Amniotic stem cell (primary cell): ENCODE measurements at regions not wholly inside any gene's neighbourhood (a gene's known extent, or its start where the extent isn't known, plus 50 kb on each side); places are given as distances from the start of the nearest gene placed in this dataset.
A peak's percentile ranks its signal among the peaks of the same experiment; 100 is the strongest.

ENCODE experiments used
- DNase-seq: peaks from one replicate; lab custom pipeline; 2025; lab: John Stamatoyannopoulos, UW

DNA sequence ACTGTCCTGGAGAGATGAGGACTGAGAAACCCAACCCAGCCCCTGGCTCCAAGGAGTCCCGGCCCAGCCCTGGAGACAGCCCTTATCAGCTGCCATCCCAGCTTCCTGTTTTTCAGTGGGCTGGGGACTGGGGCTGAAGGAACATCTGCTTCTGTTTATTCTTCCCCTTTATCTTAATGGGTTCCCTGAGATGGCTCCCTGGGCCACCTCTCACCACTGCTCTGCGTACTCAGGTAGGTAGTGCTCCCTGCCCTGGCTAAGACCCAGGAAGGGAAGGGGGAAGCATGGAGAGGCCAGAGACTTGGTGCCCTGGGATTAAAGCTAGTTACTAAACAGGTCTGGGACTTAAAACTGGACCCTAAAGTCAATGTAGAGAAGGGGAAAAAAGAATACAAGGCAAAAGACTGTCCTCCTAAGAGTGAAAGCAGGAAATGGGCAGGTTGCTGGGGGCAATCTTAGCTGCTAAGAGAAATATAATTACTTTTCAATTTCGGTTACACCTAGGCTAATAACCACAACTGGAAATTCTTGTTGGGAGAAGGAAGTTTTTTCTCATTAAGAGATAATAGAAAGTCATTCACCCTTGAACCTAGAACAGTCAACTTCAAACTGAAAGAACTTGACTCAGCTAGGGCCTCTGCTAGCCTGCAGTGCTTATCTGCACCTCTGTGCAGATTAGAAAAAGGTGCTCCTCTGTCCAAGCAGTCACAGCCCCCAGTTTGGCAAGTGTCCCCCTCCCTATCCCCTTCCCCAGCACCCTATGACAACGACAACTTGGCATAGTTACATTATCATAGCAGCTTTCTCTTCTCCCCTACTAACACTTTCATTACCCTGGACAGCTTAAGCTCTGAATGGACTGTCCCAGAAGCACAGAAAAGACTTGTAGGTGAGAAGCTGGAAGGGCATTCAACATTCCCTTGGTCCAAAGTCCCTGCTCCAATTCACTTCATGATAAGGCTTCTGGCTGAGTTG is 65.6 kb upstream of the KDM7A start:
- no peak for DNase-seq

DNA sequence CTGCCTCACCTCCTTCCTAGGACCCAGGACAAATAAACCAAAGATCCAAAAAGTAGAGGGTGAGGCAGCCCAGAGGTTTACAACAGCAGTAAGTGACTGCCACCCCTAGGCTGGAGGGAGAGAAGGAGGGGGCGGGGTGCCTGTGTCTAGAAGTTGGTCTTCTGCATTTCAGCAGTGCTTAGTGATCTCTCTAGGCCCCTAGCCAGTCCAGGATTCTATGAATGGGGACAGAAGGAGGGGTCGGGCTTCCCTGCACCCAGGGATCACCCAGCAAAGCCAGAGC is 62.8 kb upstream of the KDM7A start:
- no peak for DNase-seq

DNA sequence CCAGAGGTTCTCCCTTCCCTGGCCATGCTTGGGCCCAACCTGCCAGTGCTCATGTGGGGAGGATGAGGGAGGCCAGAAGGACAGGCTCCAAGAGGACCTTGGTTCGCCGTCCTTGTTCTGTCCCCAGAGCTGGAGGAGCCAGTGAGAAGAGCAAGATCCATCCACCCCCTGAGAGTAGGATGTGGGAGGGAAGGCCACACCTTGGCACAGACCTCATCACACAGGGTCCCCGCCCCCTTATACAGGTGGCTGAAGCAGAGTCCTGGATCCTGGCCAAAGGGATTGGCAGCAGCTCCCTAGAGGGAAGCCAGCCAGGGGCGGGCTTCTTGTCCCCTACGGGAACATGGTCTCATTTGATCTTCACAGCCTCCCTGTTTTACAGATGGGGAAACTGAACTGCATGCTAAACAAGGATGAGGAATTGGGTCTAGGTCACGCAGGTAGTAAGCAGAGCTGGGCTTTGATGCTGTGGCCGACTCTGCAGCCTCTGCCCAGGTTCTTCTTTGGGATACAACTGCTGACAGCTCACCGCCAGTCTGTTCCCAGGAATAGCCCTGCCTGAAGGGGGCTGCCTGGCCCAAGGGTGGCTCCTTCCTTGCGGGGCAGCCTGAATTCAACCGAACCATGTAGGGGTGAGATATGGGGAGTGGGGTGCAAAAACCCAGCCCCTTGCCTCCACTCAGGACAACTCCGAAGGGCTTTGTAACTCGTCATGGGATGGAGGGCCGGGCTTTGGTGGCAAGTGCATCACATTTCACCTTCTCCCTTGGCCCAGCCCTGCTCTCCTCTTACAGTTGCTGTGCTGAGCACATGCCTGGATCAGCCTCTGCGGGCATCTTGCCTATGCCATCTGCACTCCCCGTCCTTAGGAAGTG is 62.2 kb upstream of the KDM7A start:
- no peak for DNase-seq

DNA sequence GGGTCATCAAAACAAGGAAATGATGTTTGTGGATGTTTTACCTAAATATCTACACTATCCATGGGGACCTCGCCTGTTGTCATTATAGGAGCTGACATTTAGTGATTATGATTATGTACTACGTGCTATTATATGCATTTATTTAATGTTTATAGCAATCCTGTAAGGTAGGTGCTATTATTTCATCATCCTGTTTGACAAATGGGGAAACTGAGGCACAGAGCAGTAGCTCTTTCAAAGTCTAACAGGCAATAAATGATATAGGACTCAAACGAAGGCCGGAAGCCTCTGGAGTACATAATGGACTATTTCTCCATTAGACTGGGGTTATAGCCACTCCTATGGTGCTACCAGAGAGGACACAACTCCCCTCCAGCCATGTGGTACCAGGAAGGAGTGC is 60.6 kb upstream of the KDM7A start:
- DNase-seq, result no peak

DNA sequence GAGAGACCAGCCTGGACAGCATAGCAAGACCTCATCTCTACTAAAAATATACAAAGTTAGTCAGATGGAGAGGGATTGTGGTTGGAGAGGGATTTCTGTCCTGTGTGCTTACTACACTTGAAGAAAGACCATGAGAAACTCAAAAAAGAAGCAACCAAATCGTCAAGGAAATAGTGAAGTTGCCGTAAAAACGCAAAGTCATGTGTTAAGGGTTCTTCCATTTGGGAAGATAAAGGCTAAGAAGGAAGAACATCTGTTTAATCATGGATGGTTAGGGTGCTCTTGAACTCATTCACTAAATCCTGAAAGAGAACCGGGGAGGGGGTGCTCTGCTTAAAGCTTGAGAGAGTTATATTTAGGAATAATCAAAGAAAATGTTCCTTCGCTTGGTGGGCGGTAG is 59.8 kb upstream of the KDM7A start:
- DNase-seq, result no peak

DNA sequence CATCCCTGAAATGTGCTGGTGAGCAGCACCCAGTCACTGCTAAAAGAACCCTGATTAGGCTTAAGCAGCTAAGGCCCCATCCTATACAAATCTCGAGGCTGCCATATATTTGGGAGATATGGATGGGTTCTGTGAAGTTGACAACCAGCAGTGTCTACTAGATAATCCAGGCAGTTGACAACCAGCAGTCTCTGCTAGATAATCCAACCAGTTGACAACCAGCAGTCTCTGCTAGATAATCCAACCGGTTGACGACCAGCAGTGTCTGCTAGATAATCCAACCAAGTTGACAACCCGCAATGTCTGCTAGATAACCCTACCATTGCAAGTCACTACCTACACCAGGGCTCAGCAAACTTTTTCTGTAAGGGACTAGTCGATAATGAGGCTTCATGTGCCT is 58.3 kb upstream of the KDM7A start:
- no peak for DNase-seq

DNA sequence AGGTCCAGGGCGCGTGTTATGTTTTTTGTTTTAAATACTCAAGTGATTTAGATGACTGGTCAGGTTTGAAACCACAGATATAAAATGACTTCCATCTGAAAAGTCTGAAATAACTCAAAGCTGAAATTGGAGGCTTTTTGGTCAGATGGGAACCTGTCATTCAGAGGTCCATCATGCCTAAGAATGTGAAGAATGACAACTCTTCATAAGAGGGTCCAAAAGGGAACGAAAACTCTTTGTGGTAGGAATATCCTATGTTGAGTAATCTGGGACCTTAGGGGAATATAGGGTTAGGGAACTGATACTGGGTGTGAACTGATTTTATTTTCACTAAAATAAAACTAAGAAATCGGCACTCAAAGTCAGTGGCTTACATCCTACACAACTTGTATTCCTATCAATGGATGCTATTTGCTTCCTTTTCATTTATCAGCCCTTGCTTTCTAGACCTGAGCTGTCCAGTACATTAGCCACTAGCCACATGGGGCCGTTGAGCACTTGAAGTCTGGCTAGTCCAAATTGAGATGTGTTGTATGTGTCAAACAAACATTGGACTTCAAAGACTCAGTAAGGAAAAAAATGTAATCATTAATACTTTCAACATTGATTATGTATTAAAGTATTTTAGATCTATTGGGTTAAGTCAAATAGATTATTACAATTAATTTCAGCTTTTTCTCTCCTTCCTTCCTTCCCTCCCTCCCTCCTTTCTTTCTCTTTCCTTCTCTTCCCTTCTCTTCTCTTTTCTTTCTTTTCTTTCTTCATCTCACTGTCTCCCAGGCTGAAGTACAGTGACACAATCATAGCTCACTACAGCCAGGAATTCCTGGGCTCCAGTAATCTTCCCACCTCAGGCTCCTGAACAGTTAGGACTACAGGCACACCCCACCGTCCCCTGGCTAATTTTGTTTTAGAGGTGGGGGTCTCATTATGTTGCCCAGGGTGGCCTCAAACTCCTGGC is 56.5 kb upstream of the KDM7A start:
- DNase-seq, result no peak

DNA sequence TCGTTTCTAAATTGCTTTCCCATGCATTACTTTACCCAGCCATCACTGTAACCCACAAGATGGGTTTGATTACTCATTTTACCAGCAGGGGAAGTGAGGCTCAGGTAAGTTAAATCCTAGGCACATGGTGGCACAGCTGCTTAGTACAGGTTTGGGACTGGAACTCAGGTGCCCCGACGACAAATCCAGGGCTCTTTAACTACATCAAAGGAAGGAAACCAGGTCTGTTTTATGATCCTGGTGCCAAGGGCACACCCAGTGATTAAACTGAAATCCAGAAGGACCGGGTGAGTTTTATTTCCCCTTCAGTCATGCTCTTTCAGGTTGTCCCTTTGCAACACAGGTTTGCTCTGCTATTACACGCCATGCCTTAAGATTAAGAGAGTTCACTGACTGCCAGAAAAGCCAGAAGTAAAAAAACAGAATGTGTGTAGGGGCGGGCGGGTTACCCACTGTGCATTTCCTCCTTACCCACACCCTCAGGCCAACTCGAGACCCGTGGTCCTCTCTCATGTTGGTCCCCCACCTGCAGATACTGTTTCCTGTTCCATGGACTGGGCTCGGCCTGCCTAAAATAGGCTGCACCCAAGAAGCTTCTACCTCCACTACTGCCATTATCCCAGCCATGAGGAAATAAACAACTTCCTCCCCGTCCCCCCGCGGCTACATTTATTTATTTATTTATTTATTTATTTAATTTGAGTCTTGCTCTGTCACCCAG is 55.1 kb upstream of the KDM7A start:
- no peak for DNase-seq

DNA sequence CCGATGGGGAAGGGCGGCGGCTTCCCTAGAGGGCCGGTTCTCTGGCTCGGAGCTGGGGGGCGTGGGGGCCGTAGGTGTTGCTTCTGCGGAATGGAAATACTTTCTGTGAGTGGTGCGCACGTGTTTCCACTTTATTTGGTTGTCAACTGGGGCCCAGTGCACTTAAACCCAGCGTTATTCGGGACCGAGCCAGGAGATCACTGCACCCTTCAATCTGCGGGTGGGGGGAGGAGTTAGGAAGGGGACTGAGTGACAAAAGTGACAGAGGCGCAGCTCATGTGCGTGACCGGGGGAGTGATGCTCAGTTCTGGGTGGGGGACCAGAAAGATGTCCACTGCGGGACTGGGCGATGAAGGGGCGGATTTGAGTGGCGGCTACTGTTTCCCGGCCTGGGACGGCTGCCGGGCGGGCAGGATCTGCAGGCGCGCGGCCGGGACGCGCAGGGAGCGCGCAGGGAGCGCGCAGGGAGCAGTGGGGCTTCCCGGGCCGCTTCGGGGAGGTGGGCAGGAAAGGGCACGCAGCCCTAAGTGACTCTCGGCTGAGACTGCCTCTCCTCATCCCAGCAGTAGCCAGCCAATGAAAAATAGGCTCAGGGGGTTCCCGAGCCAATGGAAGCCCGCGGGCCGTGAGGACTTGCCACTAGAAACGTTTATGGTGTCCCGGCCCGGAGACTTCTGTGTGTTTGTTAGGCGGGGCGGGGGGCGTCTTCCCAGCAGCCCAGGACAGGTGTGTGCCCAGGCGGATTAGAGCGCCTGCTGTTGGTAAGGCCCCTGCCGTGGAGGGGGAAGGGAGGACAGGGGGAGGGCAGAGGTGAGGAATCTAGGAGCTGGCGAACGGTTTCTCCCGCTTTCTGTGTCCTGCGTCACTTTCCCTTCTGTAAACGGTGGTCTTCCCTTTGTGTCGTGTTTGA is 54.3 kb upstream of the KDM7A start:
- DNase-seq, result peak; percentile 16

DNA sequence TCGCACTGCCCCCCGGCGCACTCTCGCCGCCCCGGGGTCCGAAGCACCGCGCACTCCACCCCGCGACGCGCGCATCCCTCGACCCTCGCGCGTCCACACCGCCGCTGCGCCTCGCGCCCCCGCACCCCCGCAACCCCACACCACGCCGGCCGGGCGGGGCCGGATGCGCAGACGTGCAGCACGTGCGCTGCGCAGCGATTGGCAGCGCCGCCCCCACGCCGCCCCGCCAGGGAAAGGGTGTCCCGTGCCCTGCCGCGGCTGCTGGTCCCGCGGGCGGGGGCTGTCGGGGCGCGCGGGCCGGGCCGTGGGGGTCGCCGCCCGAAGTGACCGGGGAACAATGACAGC is 53.7 kb upstream of the KDM7A start:
- no peak for DNase-seq

DNA sequence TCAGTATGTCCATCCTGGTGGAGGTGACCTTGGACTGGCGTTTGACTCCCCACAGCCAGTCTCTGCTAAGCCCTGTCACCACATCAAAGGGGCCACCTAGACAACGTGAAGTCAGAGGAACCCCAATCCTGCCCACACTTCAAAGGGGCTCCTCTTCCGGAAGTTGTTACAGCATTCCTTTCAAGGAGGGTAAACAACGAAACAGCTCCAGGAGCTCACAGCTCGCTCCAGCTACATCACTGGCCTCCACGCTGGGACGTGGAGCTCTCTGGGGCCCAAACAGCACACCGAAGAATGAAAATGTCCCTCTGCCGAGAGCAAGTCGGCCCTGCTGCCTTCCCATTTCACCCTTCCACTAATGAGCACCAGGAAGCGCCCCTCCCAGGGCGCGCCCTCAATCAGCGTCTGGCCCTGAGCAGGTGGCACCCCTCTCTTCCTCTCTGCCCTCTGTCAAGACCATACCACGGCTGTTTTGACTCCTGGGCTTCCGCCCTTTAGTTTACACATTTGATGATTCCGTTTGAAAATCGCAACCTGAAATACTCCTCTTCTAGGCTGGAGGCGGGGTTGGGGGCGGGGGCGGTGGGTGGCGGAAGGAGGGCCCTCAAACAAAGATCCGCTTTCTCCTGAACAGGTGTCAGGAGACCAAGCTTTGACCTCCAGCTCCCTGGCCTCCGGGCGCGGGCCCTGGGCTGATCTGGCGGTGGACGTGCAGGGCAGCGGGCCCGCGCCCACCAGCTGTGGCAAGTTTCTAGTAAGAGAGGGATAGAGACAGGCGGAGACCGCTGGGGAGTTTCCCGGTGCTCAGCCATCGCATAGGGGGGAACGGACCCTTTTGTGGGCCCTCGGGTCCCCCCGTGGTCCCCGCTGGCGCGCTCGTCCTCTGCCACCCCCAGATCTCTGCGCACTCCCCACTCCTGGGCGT is 53.1 kb upstream of the KDM7A start:
- DNase-seq, result no peak

DNA sequence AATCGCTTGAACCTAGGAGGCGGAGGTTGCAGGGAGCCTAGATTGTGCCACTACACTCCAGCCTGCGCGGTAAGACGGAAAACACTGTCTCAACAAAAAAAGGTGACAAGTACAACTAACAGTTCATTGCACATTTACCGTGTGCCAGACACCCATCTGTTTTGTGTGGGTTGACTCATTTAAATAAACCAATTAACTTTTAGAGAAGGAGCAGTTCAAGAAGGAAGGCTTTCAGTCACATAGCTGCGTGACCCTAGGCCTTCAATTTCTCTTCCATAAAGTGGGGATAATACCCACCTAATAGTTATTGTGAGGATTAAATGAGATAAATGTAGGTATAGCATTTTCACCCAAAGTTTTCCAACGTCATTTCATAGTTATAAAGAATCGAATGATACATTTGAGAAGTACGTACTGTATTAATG is 52.3 kb upstream of the KDM7A start:
- DNase-seq, result no peak
